SK-N-SH (cell line): ENCODE measurements at regions not wholly inside any gene's neighbourhood (a gene's known extent, or its start where the extent isn't known, plus 50 kb on each side); places are given as distances from the start of the nearest gene placed in this dataset.

Source experiments
- CTCF ChIA-PET: fragments of 300-600, 350-600 bp; formaldehyde crosslinking; extraction: SDS; loops from one replicate; lab custom pipeline; 2021; lab: Yijun Ruan, JAX
- POLR2A ChIA-PET: fragments of 350-600 bp; sonication (Branson Sonifier 250); formaldehyde crosslinking; extraction: SDS; loops from one replicate; lab custom pipeline; 2020; ENCODE audit warnings: antibody characterized with exemption, inconsistent platforms; lab: Yijun Ruan, JAX
- DNase-seq: peaks from one replicate; pipeline ENCODE4 v3.0.0; 2012
- H2AFZ ChIP-seq: fragments of 200-600 bp; sonication (generic); 2 replicates; pipeline ENCODE4 v1.8.1; 2016; ENCODE audit warnings: antibody characterized with exemption, mild to moderate bottlenecking, low read depth
- H3F3A ChIP-seq: fragments of 200-600 bp; sonication (generic); replicated peaks from 2 replicates; pipeline ENCODE3; 2016; ENCODE audit warnings: antibody characterized with exemption, mild to moderate bottlenecking; ENCODE audit not compliant: insufficient read depth
- H3K27ac ChIP-seq, 2 experiments: fragments of 200-500 bp in 1 of 2; fragments of 200-600 bp in 1 of 2; sonication (Bioruptor generic) in 1 of 2; sonication (generic), shearing (Covaris generic) in 1 of 2; 2 replicates each; pipeline versions ENCODE4 v1.5.1 to v1.6.1; 2014 to 2016; ENCODE audit warnings: low read depth in 2 of 2, inconsistent platforms in 1 of 2, low read length in 1 of 2, mild to moderate bottlenecking in 1 of 2, mixed read lengths in 1 of 2
- H3K27me3 ChIP-seq: fragments of 200-600 bp; sonication (generic), shearing (Covaris generic); 2 replicates; pipeline ENCODE4 v1.6.1; 2016; ENCODE audit warnings: mixed run types; ENCODE audit not compliant: insufficient read depth
- H3K36me3 ChIP-seq, 2 experiments: fragments of 200-500 bp in 1 of 2; fragments of 200-600 bp in 1 of 2; sonication (Bioruptor generic) in 1 of 2; sonication (generic) in 1 of 2; replicated peaks in 1 of 2; 2 replicates each; pipeline versions ENCODE3 to v1.5.1; 2014 to 2016; ENCODE audit warnings: low read length in 1 of 2, mild to moderate bottlenecking in 1 of 2; ENCODE audit not compliant: insufficient read depth in 2 of 2, control insufficient read depth in 1 of 2
- H3K4me1 ChIP-seq, 2 experiments: fragments of 200-500 bp in 1 of 2; fragments of 200-600 bp in 1 of 2; sonication (Bioruptor generic) in 1 of 2; sonication (generic), shearing (Covaris generic) in 1 of 2; 2 replicates each; pipeline versions ENCODE4 v1.5.1 to v1.6.1; 2014 to 2016; ENCODE audit warnings: low read depth in 1 of 2, low read length in 1 of 2, mixed run types in 1 of 2; ENCODE audit not compliant: insufficient read depth in 2 of 2, control insufficient read depth in 1 of 2
- H3K4me2 ChIP-seq: fragments of 200-600 bp; sonication (generic), shearing (Covaris generic); 2 replicates; pipeline ENCODE4 v1.6.1; 2017; ENCODE audit warnings: mixed run types
- H3K4me3 ChIP-seq, 2 experiments: fragments of 200-500 bp in 1 of 2; fragments of 200-600 bp in 1 of 2; sonication (Bioruptor generic) in 1 of 2; sonication (generic), shearing (Covaris generic) in 1 of 2; 2 replicates each; pipeline versions ENCODE4 v1.5.1 to v1.8.1; 2014 to 2016; ENCODE audit warnings: low read depth in 2 of 2, inconsistent platforms in 1 of 2, low read length in 1 of 2, mild to moderate bottlenecking in 1 of 2, mixed read lengths in 1 of 2, moderate library complexity in 1 of 2
- H3K79me2 ChIP-seq: fragments of 200-600 bp; sonication (generic); 2 replicates; pipeline ENCODE4 v1.8.1; 2017; ENCODE audit warnings: mild to moderate bottlenecking; ENCODE audit not compliant: insufficient read depth
- H3K9ac ChIP-seq: fragments of 200-600 bp; sonication (generic); 2 replicates; pipeline ENCODE4 v1.6.1; 2017; ENCODE audit warnings: mixed run types
- H3K9me2 ChIP-seq: fragments of 200-600 bp; sonication (generic); 2 replicates; pipeline ENCODE4 v1.6.1; 2017; ENCODE audit warnings: mixed run types
- H3K9me3 ChIP-seq: fragments of 200-600 bp; sonication (generic); 2 replicates; pipeline ENCODE4 v1.6.1; 2017; ENCODE audit warnings: mixed run types, mild to moderate bottlenecking, moderate library complexity
- H4K20me1 ChIP-seq: fragments of 200-600 bp; sonication (generic); 2 replicates; pipeline ENCODE4 v1.6.1; 2017; ENCODE audit warnings: mild to moderate bottlenecking, mixed run types; ENCODE audit not compliant: insufficient read depth
- CHD2 ChIP-seq: fragments of 150-350 bp; IDR thresholded peaks from 2 replicates; pipeline ENCODE4 v1.6.1; 2018; ENCODE audit warnings: low read length; ENCODE audit not compliant: partially characterized antibody
- ELF1 ChIP-seq: IDR thresholded peaks from 2 replicates; pipeline ENCODE4 v1.4.0; 2012
- FOXJ3 ChIP-seq: sonication (generic); formaldehyde crosslinking; IDR thresholded peaks from 2 replicates; pipeline ENCODE4 v1.5.1; 2020; ENCODE audit warnings: mild to moderate bottlenecking, missing genetic modification reagents
- FOXM1 ChIP-seq: IDR thresholded peaks from 2 replicates; pipeline ENCODE4 v1.4.0; 2012; ENCODE audit warnings: low read depth, mild to moderate bottlenecking
- GABPA ChIP-seq: IDR thresholded peaks from 2 replicates; pipeline ENCODE4 v1.4.0; 2012; ENCODE audit warnings: low read depth, mild to moderate bottlenecking
- GATA2 ChIP-seq: sonication (generic); formaldehyde crosslinking; IDR thresholded peaks from 2 replicates; pipeline ENCODE4 v1.5.0; 2020; ENCODE audit warnings: mild to moderate bottlenecking, missing genetic modification reagents
- MEF2A ChIP-seq: IDR thresholded peaks from 2 replicates; pipeline ENCODE4 v1.4.0; 2012; ENCODE audit warnings: low read depth, borderline replicate concordance
- MXI1 ChIP-seq: IDR thresholded peaks from 2 replicates; pipeline ENCODE4 v1.6.1; 2012; ENCODE audit warnings: mild to moderate bottlenecking, low read depth, low read length, improper control_type of control experiment
- NRF1 ChIP-seq: IDR thresholded peaks from 2 replicates; pipeline ENCODE4 v1.6.1; 2012; ENCODE audit warnings: low read depth, mild to moderate bottlenecking, low read length
- PBX3 ChIP-seq: IDR thresholded peaks from 2 replicates; pipeline ENCODE4; 2012
- RFX5 ChIP-seq: IDR thresholded peaks from 2 replicates; pipeline ENCODE4 v1.6.1; 2012; ENCODE audit warnings: mild to moderate bottlenecking, improper control_type of control experiment, low read length
- SMC3 ChIP-seq: IDR thresholded peaks from 2 replicates; pipeline ENCODE4 v1.6.1; 2012; ENCODE audit warnings: low read depth, low read length, improper control_type of control experiment
- TAF1 ChIP-seq: IDR thresholded peaks from 2 replicates; pipeline ENCODE4 v1.6.1; 2012; ENCODE audit warnings: low read depth, mild to moderate bottlenecking, low read length, moderate library complexity, borderline replicate concordance
- TCF12 ChIP-seq: IDR thresholded peaks from 2 replicates; pipeline ENCODE4 v1.4.0; 2012
- TEAD4 ChIP-seq: IDR thresholded peaks from 2 replicates; pipeline ENCODE4 v1.4.0; 2012; ENCODE audit warnings: mild to moderate bottlenecking, borderline replicate concordance; ENCODE audit not compliant: insufficient read depth
- YY1 ChIP-seq: IDR thresholded peaks from 2 replicates; pipeline ENCODE4 v1.4.0; 2012; ENCODE audit warnings: low read depth, mild to moderate bottlenecking
- ZBTB33 ChIP-seq: IDR thresholded peaks from 2 replicates; pipeline ENCODE4 v1.4.0; 2012; ENCODE audit warnings: low read depth, borderline replicate concordance
- WGBS: methylation state at CpG from one replicate; pipeline ENCODE4 v1.1.6; 2017; ENCODE audit warnings: low lambda C conversion rate; 5-methylcytosine and 5-hydroxymethylcytosine counted together
- TF ChIP-seq, protein P1 (sequence below): fragments of 150-350 bp; IDR thresholded peaks from 2 replicates; pipeline ENCODE4 v1.6.1; 2016; ENCODE audit warnings: mild to moderate bottlenecking, low read depth, low read length
- TF ChIP-seq, protein P2 (sequence below): IDR thresholded peaks from 2 replicates; pipeline ENCODE4 v1.4.0; 2012; ENCODE audit warnings: low read depth

DNA sequence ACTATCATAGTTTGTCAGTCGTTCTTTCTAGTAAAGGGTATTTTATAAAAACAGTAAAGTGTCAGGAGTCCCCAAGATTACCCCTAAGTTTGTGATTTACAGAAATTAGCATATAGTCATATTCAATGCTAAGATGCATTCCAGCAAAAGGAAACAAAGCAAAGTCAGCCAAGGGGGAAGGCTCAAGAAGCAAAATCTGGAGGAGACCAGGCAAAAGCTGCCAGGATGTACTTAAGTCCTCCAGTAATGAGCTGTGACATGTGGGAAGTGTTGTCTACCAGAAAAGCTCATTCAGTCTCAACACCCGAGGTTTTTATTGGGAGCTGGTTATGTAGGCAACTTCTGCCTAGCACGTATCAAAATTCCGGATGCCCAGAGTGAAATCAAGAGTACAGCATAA is 373.4 kb upstream of the TMPRSS15 start:
- TF ChIP-seq, protein P1, sequence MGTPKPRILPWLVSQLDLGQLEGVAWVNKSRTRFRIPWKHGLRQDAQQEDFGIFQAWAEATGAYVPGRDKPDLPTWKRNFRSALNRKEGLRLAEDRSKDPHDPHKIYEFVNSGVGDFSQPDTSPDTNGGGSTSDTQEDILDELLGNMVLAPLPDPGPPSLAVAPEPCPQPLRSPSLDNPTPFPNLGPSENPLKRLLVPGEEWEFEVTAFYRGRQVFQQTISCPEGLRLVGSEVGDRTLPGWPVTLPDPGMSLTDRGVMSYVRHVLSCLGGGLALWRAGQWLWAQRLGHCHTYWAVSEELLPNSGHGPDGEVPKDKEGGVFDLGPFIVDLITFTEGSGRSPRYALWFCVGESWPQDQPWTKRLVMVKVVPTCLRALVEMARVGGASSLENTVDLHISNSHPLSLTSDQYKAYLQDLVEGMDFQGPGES, result no peak
- TF ChIP-seq TCF12, result no peak
- TF ChIP-seq YY1, result no peak
- no peak for TF ChIP-seq FOXJ3
- TF ChIP-seq ZBTB33, result no peak
- no peak for TF ChIP-seq MEF2A
- TF ChIP-seq SMC3, result no peak
- TF ChIP-seq MXI1, result no peak
- no peak for TF ChIP-seq NRF1
- Histone ChIP-seq H3F3A (no peaks in the 10 kb centered on the region), H3K9me2 (no peaks in the 10 kb centered on the region), H2AFZ (no peak overlapping the region), H3K79me2 (no peaks in the 10 kb centered on the region), H3K9me3 (no peaks in the 10 kb centered on the region), H3K27ac (no peak overlapping the region), H3K4me1 (no peaks in the 10 kb centered on the region), H3K4me3 (no peak overlapping the region), H3K36me3 (no peaks in the 10 kb centered on the region), H3K27me3 (no peaks in the 10 kb centered on the region), H4K20me1 (no peaks in the 10 kb centered on the region), H3K4me2 (no peak overlapping the region), H3K9ac (no peak overlapping the region)
- 16% methylated on average over 4 of the region's 4 CpGs for WGBS
- CTCF ChIA-PET, result no interaction called here
- POLR2A ChIA-PET, result no interaction called here
- no peak for DNase-seq

DNA sequence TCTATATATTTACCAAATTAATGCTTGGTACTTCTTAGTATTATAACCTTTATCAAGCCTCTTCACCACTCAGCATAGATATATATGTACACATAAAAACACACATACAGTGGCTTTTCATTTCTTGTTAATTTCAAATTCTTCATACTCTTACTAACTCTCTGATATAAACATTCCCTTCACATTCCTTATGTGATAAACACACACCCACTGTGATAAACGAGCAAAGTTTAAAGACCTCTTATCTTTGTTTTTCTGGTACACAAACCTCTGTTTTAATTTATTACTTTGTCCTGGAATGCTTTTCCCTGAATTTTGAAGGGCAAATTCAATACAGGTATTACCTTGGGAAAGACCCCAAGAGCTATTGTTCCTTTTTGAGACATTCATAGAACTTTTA is 379.1 kb upstream of the TMPRSS15 start:
- H3K79me2 ChIP-seq, result no peaks in the 10 kb centered on the region
- CTCF ChIA-PET, result no interaction called here
- no peaks in the 10 kb centered on the region for H4K20me1 ChIP-seq
- H3K4me3 ChIP-seq, result no peak overlapping the region
- H3K27ac ChIP-seq, result no peak overlapping the region
- WGBS, result 0% methylated on average over 1 of the region's 1 CpG
- H3K27me3 ChIP-seq, result no peaks in the 10 kb centered on the region
- no peaks in the 10 kb centered on the region for H3K4me1 ChIP-seq
- no peak overlapping the region for H3K4me2 ChIP-seq
- no peak for DNase-seq
- POLR2A ChIA-PET, result no interaction called here
- H3K36me3 ChIP-seq, result no peaks in the 10 kb centered on the region
- TF ChIP-seq TEAD4 (no peak), PBX3 (no peak), FOXJ3 (no peak), TAF1 (no peak), MXI1 (no peak), ELF1 (no peak), RFX5 (no peak), CHD2 (no peak), GATA2 (no peak), TCF12 (no peak), GABPA (no peak), FOXM1 (no peak), ZBTB33 (no peak), MEF2A (no peak)
- TF ChIP-seq, protein P2, sequence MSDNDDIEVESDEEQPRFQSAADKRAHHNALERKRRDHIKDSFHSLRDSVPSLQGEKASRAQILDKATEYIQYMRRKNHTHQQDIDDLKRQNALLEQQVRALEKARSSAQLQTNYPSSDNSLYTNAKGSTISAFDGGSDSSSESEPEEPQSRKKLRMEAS, result no peak
- TF ChIP-seq, protein P1, result no peak
- no peaks in the 10 kb centered on the region for H3F3A ChIP-seq
- no peaks in the 10 kb centered on the region for H3K9me3 ChIP-seq
- H3K9ac ChIP-seq, result no peak overlapping the region
- no peak overlapping the region for H2AFZ ChIP-seq
- H3K9me2 ChIP-seq, result no peaks in the 10 kb centered on the region
